ENCODE measurements at regions not wholly inside any gene's neighbourhood (a gene's known extent, or its start where the extent isn't known, plus 50 kb on each side); places are given as distances from the start of the nearest gene placed in this dataset.

DNA sequence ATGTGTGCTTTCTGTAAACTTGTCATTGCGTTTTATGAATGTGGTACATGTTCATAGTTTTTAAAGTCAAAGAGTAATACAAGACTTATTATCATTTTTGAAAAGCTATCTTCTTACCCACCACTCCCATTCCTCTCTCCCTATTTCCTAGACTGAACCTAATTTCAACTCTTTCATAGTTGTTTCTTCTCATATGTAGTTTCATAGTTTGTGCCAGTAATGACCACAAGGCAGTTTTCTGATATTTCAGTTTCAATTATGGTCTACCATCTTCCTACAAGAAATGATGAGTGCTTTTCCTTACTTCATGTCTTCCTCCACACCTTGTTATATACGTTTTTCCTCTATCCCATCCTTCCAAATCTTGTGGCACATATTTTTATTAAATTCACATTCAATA lies 445.0 kb upstream of the GOLIM4 start:
- no peak for DNase-seq (ENCODE audit: low spot score)
- H3K4me1 ChIP-seq: peaks cover 0 to 6% of the 10 kb centered on the region in 2 donors
- H3K36me3 ChIP-seq: no peaks in the 10 kb centered on the region
- no peak overlapping the region for H3K27ac ChIP-seq
- TF ChIP-seq, protein P1, sequence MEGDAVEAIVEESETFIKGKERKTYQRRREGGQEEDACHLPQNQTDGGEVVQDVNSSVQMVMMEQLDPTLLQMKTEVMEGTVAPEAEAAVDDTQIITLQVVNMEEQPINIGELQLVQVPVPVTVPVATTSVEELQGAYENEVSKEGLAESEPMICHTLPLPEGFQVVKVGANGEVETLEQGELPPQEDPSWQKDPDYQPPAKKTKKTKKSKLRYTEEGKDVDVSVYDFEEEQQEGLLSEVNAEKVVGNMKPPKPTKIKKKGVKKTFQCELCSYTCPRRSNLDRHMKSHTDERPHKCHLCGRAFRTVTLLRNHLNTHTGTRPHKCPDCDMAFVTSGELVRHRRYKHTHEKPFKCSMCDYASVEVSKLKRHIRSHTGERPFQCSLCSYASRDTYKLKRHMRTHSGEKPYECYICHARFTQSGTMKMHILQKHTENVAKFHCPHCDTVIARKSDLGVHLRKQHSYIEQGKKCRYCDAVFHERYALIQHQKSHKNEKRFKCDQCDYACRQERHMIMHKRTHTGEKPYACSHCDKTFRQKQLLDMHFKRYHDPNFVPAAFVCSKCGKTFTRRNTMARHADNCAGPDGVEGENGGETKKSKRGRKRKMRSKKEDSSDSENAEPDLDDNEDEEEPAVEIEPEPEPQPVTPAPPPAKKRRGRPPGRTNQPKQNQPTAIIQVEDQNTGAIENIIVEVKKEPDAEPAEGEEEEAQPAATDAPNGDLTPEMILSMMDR (IDR thresholded peaks at IDR 0.05): no peak
- H3K4me3 ChIP-seq: no peak overlapping the region
- no peaks in the 10 kb centered on the region for H3K27me3 ChIP-seq
- no peaks in the 10 kb centered on the region for H3K9me3 ChIP-seq

DNA sequence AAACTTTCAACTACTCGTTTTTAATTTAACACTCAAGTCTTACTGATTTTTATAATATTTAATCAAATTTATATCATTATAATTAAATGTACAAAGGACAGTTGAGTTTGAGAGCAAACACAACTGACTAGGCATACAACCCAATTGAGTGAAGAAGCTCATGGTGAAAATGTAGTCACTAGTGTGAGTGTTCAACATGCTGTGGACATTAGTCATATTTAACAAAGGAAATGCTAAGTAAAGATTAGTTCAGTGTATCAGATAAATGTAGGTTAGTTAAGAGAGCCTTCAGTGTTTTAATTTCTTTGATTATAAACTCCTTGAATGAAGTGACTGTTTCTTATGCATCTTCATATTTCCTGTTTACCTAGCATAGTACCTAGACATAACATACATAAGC lies 444.2 kb upstream of the GOLIM4 start:
- Histone ChIP-seq H3K27ac (no peak overlapping the region), H3K9me3 (no peaks in the 10 kb centered on the region), H3K27me3 (no peaks in the 10 kb centered on the region), H3K4me1 (no peaks in the 10 kb centered on the region), H3K36me3 (no peaks in the 10 kb centered on the region), H3K4me3 (no peak overlapping the region)
- TF ChIP-seq, protein P1 (IDR thresholded peaks at IDR 0.05): no peak
- DNase-seq (ENCODE audit: low spot score): no peak

DNA sequence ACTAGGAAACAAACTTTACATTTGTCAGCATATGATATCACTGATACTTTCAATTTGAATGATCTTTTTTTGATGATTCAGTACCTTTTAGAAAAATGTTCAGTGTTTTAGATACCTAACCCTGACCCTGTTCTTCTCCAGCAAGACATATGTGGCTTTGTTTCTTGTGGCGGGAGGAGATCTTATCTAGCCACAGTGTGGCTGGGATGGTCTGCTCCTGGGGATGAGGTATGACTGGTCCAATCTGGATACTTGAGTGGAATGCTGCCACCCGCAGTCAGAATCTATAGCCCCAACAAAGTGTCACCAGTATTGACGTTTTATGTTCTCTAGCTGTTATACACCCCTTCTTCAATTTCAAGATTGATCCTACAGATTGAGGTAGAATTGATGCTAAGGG lies 439.0 kb upstream of the GOLIM4 start:
- Histone ChIP-seq H3K4me1 (no peaks in the 10 kb centered on the region), H3K36me3 (no peaks in the 10 kb centered on the region), H3K27me3 (no peaks in the 10 kb centered on the region), H3K9me3 (no peaks in the 10 kb centered on the region), H3K27ac (no peak overlapping the region), H3K4me3 (no peak overlapping the region)
- TF ChIP-seq, protein P1 (IDR thresholded peaks at IDR 0.05): no peak
- DNase-seq (ENCODE audit: low spot score): no peak

GRCh38 chr3:168533600-168533999 lies 437.9 kb upstream of the GOLIM4 start:
- Histone ChIP-seq H3K27me3 (no peaks in the 10 kb centered on the region), H3K4me3 (no peak overlapping the region), H3K4me1 (no peaks in the 10 kb centered on the region), H3K27ac (no peak overlapping the region), H3K36me3 (no peaks in the 10 kb centered on the region), H3K9me3 (no peaks in the 10 kb centered on the region)
- TF ChIP-seq, protein P1 (IDR thresholded peaks at IDR 0.05): no peak
- no peak for DNase-seq (ENCODE audit: low spot score)

GRCh38 chr3:168532135-168532534 lies 436.4 kb upstream of the GOLIM4 start:
- TF ChIP-seq, protein P1 (IDR thresholded peaks at IDR 0.05): no peak
- Histone ChIP-seq H3K4me1 (no peaks in the 10 kb centered on the region), H3K27me3 (no peaks in the 10 kb centered on the region), H3K27ac (no peak overlapping the region), H3K36me3 (no peaks in the 10 kb centered on the region), H3K4me3 (no peak overlapping the region), H3K9me3 (no peaks in the 10 kb centered on the region)
- no peak for DNase-seq (ENCODE audit: low spot score)

- H3K27ac ChIP-seq: no peak overlapping the region
- H3K4me3 ChIP-seq: no peak overlapping the region
- H3K9me3 ChIP-seq: no peaks in the 10 kb centered on the region
- TF ChIP-seq, protein P1 (IDR thresholded peaks at IDR 0.05): no peak
- no peaks in the 10 kb centered on the region for H3K27me3 ChIP-seq
- H3K4me1 ChIP-seq: no peaks in the 10 kb centered on the region
- no peaks in the 10 kb centered on the region for H3K36me3 ChIP-seq
- DNase-seq (ENCODE audit: low spot score): no peak
Observed at GRCh38 chr3:168531116-168531515, 435.4 kb upstream of the GOLIM4 start.

Measured in right atrium auricular region (tissue), 2 donors.